Activated CD8-positive, alpha-beta T cell treated with anti-CD3 and anti-CD28 coated beads for 36 hours (primary cell): ENCODE measurements at regions not wholly inside any gene's neighbourhood (a gene's known extent, or its start where the extent isn't known, plus 50 kb on each side); places are given as distances from the start of the nearest gene placed in this dataset.

ENCODE experiments used
- ATAC-seq: fragments of 200-7000 bp; cut with Tn5 transposase; one replicate; pipeline ENCODE4 v1.10.0; 2021; ENCODE audit warnings: mild to moderate bottlenecking, moderate library complexity
- CTCF ChIA-PET: fragments of 350-600 bp; sonication (Branson Sonifier 250); formaldehyde crosslinking; loops from one replicate; lab custom pipeline; 2021; ENCODE audit warnings: antibody characterized with exemption; lab: Charles Lee
- POLR2A ChIA-PET: fragments of 350-600 bp; sonication (Branson Sonifier 250); formaldehyde crosslinking; loops from one replicate; lab custom pipeline; 2021; ENCODE audit warnings: antibody characterized with exemption; lab: Charles Lee
- DNase-seq: peaks from one replicate; pipeline ENCODE4 v3.0.0-alpha.2; 2020
- H3K27ac Mint-ChIP-seq: one replicate; pipeline ENCODE4 v1.8.0; 2021; ENCODE audit warnings: mild to moderate bottlenecking, mixed read lengths
- H3K27me3 Mint-ChIP-seq: one replicate; pipeline ENCODE4 v1.8.0; 2021; ENCODE audit warnings: mixed read lengths
- H3K36me3 Mint-ChIP-seq: one replicate; pipeline ENCODE4 v1.8.0; 2021; ENCODE audit warnings: low read depth, mixed read lengths
- H3K4me1 Mint-ChIP-seq: one replicate; pipeline ENCODE4 v1.8.0; 2021; ENCODE audit warnings: low read depth, mixed read lengths
- H3K4me3 Mint-ChIP-seq: one replicate; pipeline ENCODE4 v1.8.0; 2021; ENCODE audit warnings: mild to moderate bottlenecking, moderate library complexity, mixed read lengths
- H3K9me3 Mint-ChIP-seq: one replicate; pipeline ENCODE4 v1.8.0; 2021; ENCODE audit warnings: mixed read lengths
- intact Hi-C: fragments of 100-400 bp; cut with micrococcal nuclease; formaldehyde crosslinking; loops from one replicate; pipeline ENCODE4 v1.10.0; 2022
- TF ChIP-seq, protein P1 (sequence below): fragments of 200-600 bp; IDR thresholded peaks from one replicate; pipeline ENCODE4 v1.8.0; 2022; ENCODE audit warnings: antibody characterized with exemption, mild to moderate bottlenecking

DNA sequence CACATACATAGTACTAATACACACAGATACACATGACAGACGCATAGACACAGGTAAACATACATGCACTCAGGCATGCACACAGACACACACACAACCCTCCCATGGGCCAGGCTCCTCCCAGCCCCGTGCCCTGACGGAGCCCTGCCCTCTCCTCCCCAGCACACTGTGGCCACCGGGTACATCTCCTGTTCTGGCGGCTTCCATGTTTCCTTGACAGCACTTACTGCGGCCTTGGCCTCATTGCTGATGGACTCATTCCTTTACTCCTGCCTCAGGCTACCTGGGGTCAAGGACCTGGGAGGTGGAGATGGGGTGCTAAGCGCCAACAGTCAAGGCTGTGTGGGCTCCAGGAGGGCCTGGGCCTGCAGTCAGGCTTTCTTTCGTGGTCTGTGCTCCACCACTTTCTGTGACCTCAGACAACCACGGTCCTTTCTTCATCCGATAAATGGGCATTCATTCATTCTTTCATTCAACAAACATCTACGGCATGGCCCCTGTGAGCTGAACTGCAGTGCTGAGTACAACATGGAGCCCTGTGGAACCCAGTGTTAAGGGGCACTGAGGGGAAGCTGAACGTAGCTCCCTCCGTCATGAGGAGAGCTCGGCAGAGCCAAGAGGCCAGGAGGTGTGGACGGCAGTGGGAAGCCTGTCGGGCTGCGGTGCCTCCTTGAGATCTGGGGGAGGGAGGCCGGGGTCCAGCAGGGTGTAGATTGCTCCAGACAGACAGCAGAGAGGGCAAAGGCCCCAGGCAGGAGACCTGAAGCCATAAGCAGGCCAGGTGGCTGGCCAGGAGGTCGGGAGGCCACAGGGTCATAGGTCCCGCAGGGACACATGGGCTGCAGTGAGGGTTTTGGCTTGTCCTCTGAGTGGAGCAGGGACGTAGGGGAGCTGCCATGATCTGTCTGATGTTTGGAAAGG lies 190.4 kb upstream of the HDAC4 start:
- Mint-ChIP-seq H3K4me1 (no peaks in the 10 kb centered on the region), H3K9me3 (no peaks in the 10 kb centered on the region), H3K4me3 (no peak overlapping the region), H3K27ac (no peak overlapping the region), H3K27me3 (peaks cover 2% of the 10 kb centered on the region), H3K36me3 (no peaks in the 10 kb centered on the region)
- no peak for ATAC-seq
- TF ChIP-seq, protein P1, sequence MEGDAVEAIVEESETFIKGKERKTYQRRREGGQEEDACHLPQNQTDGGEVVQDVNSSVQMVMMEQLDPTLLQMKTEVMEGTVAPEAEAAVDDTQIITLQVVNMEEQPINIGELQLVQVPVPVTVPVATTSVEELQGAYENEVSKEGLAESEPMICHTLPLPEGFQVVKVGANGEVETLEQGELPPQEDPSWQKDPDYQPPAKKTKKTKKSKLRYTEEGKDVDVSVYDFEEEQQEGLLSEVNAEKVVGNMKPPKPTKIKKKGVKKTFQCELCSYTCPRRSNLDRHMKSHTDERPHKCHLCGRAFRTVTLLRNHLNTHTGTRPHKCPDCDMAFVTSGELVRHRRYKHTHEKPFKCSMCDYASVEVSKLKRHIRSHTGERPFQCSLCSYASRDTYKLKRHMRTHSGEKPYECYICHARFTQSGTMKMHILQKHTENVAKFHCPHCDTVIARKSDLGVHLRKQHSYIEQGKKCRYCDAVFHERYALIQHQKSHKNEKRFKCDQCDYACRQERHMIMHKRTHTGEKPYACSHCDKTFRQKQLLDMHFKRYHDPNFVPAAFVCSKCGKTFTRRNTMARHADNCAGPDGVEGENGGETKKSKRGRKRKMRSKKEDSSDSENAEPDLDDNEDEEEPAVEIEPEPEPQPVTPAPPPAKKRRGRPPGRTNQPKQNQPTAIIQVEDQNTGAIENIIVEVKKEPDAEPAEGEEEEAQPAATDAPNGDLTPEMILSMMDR: no peak
- no peak for DNase-seq
- ChIA-PET POLR2A (no interaction called here), CTCF (no interaction called here)
- intact Hi-C loops: no loop called here

DNA sequence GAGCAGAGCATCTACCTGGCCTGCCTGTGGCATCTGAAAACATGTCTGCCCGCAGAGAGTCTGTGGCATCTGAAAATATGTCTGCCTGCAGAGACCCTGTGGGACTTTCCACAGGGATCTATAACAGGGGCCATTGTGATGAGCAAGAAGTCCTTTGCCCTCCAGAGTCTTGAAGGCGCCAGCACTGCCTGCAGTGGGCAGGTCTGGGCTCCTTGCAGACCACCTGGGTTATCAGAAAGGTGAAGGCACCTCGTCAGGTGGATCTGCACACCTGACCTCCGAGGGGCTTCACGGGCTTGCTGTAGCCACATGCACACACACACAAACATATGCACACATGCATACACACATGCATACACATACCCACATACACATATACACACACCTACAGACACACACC lies 189.5 kb upstream of the HDAC4 start:
- no peak overlapping the region for H3K4me3 Mint-ChIP-seq
- TF ChIP-seq, protein P1: no peak
- intact Hi-C loops: no loop called here
- H3K27ac Mint-ChIP-seq: no peak overlapping the region
- peaks cover 2% of the 10 kb centered on the region for H3K27me3 Mint-ChIP-seq
- H3K4me1 Mint-ChIP-seq: no peaks in the 10 kb centered on the region
- no peaks in the 10 kb centered on the region for H3K9me3 Mint-ChIP-seq
- POLR2A ChIA-PET: no interaction called here
- no peaks in the 10 kb centered on the region for H3K36me3 Mint-ChIP-seq
- ATAC-seq (no peak), DNase-seq (no peak)
- CTCF ChIA-PET: no interaction called here

DNA sequence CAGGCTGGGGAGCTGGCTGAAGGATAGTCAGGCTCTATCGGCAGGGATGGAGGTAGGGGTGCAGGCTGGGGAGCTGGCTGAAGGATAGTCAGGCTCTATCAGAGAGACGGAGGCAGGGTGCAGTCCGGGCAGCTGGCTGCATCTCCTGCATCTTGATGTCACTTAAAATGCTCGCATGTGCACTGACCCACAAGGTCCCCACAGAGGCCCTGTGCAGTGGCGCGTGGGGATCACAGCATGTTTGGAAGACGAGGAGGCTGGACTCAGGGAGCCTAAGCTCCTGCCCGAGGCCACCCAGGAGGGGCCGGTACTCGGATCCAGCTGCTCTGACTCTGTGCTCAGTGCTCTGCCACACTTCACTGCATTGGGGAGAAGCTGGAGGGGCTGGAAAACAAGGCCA lies 189.0 kb upstream of the HDAC4 start:
- Mint-ChIP-seq H3K36me3 (no peaks in the 10 kb centered on the region), H3K27me3 (peaks cover 2% of the 10 kb centered on the region), H3K27ac (no peak overlapping the region), H3K4me1 (no peaks in the 10 kb centered on the region), H3K9me3 (no peaks in the 10 kb centered on the region), H3K4me3 (no peak overlapping the region)
- DNase-seq (no peak), ATAC-seq (no peak)
- intact Hi-C loops: no loop called here
- TF ChIP-seq, protein P1: no peak
- ChIA-PET CTCF (no interaction called here), POLR2A (no interaction called here)

DNA sequence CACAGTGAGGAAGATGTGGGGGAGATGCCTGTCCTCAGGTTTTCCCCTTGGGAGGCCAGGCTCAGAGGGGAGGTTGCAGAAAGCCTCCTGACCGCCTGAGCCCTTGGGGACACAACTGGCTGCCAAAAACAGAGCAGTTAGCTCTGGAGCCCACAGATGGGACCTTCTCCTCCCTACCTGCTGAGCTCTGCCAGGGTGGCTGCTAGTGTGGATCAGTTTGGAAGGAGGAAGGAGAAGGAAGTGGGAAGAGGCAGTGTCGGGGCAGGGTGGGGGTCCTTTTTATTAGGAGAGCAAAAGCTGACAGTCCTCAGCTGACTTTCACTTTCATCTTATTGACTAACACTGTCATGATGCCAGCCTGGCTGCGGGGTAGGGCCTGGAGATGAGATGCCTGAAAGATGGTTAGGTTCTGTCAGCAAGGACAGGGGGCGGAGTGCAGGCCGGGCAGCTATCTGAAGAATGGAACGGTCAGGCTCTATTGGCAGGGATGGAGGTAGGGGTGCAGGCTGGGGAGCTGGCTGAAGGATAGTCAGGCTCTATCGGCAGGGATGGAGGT lies 188.5 kb upstream of the HDAC4 start:
- TF ChIP-seq, protein P1: no peak
- POLR2A ChIA-PET: no interaction called here
- Mint-ChIP-seq H3K4me3 (no peak overlapping the region), H3K36me3 (no peaks in the 10 kb centered on the region), H3K27ac (no peak overlapping the region), H3K4me1 (no peaks in the 10 kb centered on the region), H3K27me3 (peaks cover 2% of the 10 kb centered on the region), H3K9me3 (no peaks in the 10 kb centered on the region)
- CTCF ChIA-PET: no interaction called here
- no peak for DNase-seq
- intact Hi-C loops: no loop called here
- ATAC-seq: no peak

DNA sequence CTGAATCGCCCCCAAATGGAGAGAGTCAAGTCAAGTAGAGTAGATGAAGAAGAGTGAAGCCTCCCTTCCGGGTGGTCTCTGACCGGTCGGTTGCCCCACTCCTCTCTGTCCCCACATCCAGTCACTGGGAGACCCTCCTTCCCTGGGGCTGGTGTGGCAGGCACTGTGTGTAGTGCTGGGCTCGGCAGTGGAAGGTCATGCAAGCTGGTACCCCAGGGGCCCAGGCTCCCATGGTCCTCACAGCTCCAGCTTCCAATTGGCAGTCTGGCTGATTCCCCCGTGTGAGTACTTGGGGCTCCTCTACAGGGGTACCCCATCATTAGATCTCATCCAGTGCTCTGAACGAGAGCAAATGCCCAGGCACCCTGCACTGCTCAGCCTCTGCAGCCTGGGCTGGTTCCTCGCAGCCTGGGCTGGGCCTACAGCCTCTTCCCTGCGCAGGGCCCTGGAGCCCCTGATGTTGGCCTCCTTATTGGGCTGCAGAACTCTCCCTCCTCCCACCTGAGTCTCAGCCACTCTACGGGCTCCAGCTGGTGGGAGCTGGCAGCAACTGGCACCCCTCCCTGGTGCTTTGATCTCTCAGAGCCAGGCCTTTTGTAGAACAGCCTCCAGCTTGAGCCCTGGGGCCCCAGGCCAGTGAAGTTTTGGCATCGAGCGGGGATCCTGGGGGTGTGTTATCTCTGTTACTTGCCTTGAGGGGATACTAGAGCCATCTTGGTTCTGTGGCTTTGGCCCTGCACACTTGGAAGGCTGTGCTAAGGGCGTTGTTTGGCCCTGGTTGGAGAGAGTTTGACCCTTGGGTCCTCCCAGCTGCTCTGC lies 187.8 kb upstream of the HDAC4 start:
- no peak overlapping the region for H3K4me3 Mint-ChIP-seq
- POLR2A ChIA-PET: no interaction called here
- no peak overlapping the region for H3K27ac Mint-ChIP-seq
- TF ChIP-seq, protein P1: no peak
- DNase-seq: no peak
- intact Hi-C loops: no loop called here
- CTCF ChIA-PET: no interaction called here
- peaks cover 2% of the 10 kb centered on the region for H3K27me3 Mint-ChIP-seq
- no peaks in the 10 kb centered on the region for H3K36me3 Mint-ChIP-seq
- ATAC-seq: no peak
- H3K4me1 Mint-ChIP-seq: no peaks in the 10 kb centered on the region
- H3K9me3 Mint-ChIP-seq: no peaks in the 10 kb centered on the region
